ENCODE measurements at regions not wholly inside any gene's neighbourhood (a gene's known extent, or its start where the extent isn't known, plus 50 kb on each side); places are given as distances from the start of the nearest gene placed in this dataset.
"Not testable (repeated sequence)": the region's sequence is repeated elsewhere in the genome, so short reads cannot be mapped to it uniquely, and the experiment has no call there.

DNA sequence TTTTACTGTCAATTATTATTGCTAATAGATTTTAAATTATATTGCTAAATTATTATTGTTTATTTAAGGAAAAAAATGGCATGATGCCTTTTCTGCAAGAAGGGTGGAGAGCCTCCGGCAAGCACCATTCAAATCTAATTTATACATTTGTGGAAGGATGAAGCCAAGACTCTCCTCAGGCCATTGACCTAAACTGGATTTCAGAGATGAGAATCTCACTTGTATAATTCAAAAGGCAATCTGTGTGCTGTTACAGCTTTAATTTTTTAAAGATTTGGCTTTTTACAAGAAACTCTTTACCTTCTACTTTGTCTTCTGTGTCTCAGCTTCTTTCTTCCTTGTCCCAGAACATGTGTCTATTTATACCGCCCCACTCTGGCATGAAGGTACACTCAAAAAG lies 722.5 kb downstream of the ETS1 start:
- no peak for DNase-seq (ENCODE audit: low spot score)

DNA sequence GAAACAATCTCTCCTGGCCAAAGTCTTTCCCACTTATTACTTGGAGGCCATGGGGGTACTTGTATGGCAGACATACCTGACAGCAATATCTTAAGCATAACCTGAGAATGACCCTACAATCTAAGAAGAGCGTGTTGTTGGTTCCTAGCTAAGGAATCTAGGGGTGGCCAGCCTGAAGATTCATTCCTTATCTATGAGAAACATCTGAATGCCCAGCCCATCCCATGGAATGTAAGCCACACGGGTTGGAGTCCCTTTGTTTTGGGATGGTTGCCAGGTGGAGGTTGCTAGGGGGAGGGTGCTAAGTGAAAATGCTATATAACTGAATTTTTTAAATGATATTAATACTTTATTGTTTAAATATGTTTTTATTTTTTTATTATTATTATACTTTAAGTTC lies 725.0 kb downstream of the ETS1 start:
- DNase-seq (ENCODE audit: low spot score): no peak

DNA sequence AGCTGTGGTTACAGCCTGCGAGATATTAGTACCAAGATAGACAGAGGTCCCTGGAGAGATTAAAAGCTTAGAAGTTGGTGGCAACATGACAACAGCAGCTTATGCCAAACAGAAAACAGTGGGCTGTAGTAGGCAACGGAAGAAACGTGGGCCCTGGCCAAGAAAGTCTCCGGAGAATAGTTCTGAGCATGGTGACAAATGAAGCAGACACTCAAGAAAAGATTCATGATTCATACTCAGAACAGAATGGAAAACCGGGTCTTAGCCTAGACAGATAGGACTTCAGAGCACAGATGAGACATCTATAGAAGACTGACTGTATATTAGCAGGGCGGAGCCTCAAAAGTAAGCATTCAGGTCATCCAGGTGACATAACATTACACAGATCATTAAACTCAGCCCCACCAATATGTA lies 727.4 kb downstream of the ETS1 start:
- DNase-seq (ENCODE audit: low spot score): no peak

DNA sequence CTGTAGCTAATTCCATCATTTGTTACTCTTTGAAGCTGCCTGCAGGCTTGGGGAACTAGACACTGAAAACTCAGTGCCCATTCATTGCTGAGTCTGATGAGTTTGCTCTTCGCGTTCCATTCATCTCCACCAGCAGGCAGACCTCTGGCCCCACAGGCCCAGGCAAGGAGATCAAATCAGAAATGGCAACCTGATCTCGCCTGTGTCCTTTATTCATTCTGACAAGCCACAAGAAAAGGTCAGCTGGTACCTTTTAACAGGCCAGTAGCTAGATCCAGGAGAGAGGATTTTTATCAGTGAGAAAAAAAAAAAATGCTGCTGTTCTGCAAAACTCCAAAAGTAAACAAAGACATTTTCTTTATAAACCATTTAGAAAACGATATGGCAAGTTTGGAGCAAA lies 742.5 kb downstream of the ETS1 start:
- no peak for DNase-seq (ENCODE audit: low spot score)

DNA sequence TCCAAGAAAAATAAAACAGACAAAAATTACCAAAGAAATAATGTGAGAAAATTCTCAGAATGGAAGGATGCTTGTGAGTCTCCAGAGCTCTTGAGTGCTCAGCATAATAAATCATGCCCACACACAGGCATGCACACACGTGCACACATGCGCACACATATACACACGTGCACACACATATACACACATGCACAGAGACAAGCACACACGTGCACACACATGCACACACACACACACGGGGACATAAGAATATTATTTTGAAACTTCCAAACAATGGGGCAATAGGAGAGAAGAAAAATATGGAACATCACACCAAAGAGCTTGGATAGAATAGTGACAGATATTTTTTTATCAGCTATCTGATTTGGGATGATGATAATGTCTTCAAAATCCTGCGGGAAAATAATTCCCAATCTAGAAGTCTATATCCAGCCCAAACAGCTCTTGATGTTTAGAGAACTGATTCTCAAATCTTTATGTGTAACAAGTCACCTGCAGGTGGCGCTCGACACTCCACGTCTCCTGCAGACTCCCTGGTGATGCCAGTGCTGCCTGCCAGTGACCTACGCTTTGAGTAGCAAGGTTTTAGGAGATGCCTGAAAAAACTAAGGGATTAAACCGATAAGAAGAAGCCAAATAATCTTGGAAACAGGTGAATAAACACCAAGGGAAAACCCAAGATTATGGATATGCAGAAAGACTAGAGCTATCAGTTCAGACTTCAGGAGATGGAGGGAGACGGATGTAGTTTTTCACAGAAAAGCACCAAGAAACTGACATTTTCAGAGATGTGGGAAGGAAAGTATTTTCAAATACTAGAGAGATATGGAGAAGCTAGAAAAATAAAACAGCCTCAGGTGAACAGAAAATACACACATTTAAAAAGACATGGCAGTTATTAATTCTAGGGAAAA lies 743.6 kb downstream of the ETS1 start:
- peak; percentile 58 for DNase-seq (ENCODE audit: low spot score)

DNA sequence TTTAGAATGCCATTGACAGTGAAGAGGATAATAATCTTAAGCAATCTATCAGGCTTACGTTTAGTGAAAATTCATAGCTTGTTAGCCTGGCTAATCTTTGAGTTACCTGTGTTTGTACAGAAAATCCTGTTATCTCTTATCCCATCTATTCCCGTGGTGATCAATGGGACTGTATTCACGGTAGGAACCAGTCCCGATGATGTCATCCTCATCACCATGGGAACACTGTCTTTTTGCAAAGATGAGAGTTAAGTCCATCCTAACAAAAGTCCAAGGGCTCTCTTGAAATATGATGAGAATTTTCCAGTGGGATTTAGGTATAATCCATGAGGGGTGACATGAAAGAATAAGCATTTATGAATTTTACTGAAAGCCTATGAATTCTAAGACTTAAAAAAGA lies 762.2 kb downstream of the ETS1 start:
- DNase-seq (ENCODE audit: low spot score): no peak

DNA sequence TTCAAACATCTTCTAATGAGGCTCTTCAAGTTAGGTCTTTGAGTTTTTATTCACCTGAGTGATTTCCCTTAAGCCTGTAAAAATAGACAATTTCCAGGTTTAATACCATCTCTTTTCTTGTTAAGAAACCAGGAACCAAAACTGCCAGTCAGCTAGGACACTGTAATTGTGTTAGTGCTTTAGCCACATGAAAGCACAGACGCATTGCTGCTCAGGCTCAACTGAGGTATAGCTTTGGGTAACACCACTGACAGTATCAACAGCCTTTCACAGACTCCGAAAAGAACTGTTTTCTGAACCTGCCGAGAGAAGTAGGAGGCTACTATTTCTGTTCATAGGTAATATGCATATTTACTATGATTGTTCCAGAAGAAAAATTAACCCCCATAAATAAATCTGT lies 768.7 kb downstream of the ETS1 start:
- DNase-seq (ENCODE audit: low spot score): no peak

DNA sequence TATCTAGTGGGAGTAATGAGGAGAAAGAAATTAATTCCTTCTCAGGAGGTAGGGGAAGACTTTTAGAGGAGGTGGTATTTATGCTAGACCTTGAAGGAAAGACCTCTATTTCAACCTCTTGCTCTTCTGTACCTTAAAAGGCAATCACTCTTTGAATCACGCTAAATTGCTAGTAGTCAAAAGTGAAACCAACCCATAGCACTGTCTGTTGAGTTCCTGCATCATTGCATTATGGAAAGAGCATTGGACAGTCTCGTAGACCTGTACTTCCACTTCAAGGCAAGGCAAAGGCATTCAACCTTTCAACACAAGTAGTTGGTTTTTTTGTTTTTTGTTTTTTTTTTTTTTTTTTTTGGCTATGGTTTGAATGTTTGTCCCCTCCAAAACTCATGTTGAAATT lies 770.4 kb downstream of the ETS1 start:
- no peak for DNase-seq (ENCODE audit: low spot score)

DNA sequence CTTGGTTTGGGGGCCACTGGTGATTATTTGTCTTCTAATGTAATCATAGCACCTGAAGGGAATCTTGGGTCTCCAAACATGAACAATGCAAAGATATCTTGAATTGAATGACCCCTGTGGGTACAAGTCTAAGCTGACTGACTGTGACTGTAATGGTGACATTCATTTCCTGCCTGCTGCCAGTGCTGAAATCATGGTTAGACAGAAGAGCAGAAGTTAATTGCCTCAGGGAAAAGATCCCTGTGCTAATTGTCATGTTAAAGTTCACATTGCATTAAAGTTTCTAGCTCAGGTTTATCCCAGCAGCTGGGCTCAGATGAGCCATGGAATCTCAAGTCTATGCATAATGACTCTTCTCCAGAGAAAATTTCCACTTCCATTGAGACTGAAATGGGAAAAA lies 772.0 kb downstream of the ETS1 start:
- no peak for DNase-seq (ENCODE audit: low spot score)

DNA sequence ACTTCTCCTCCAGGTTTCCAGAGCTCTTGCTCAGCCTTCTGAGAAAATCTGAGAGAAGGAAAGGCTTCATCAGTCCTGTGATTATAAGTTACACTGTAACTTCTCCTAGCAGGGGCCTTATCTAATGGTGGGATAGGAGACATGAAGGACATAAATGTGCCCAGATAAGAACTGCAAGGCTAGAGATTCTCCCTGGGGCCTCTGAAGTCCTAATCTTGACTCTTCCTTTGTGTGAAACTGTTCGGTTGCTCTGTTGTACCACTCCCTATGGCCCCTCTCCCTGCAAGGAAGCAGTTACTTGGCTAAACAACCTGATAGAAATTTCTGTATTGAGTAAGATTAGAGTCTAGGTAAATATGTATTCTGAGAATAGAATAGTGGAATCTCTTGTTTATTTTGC lies 780.9 kb downstream of the ETS1 start:
- DNase-seq (ENCODE audit: low spot score): no peak

DNA sequence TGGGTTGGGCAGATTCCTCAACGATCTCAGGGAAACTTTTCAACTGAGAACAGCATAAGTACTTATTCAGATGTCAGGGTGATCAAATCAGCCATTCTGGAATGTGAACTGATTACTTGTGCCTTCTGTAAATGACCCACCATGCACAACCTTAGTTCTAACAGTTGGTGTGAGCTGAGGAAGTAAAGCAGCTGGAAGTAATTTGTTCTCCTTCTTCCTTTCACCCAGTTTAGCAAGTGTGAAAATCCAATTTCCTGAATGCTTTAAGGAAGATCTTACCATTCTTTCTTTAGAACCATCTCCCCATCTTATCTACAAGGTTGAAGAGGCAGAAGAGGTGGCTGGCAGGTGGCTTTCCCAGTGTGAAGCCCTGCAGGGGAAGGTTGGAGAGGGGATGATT lies 781.6 kb downstream of the ETS1 start:
- DNase-seq (ENCODE audit: low spot score): no peak

DNA sequence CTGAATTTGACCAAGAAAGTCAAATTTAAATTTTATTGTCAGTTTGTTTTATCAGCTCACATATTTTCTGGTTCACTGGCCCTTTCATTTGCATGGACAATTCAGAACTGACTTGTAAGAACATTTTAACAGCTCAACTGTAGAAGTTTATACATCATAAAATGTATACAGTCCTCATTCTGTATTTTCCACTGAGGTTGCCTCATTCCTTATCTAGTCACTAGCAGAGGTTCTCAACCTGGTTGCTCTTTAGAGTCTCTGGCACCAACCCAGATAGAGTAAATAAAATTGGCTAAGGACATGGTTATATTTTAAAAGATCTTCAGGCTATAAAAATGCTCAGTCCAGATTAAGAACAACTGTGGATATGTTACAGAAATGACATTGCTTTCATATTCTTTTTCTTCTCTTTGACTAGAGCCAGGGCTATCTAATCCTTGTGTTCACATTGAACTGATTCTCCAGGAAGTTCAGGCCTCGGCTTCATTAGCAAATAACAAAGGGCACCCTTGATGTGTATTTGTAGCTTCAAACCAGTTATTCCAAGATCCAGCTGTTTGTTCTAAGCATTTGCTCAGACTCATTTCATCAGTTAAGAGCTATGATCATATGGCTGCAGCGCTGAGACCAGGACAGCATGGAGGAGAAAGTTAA lies 782.5 kb downstream of the ETS1 start:
- no peak for DNase-seq (ENCODE audit: low spot score)

DNA sequence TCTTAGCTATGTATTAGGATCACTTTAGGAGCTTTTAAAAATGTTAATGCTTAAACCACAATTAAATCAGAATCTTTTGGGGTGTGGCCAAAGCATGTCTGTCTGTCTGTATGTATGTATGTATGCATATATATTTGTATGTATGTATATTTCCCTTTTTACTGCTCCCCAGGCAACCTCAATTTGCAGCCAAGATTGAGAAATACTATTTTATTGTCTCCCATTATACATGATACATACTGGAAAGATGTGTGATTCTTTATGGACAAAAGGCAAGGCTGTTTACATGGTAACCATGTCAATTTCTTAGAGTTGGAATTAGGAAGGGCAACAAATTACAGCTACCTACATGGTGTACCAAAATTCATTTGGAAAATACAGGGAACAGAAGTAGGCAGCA lies 783.6 kb downstream of the ETS1 start:
- no peak for DNase-seq (ENCODE audit: low spot score)

DNA sequence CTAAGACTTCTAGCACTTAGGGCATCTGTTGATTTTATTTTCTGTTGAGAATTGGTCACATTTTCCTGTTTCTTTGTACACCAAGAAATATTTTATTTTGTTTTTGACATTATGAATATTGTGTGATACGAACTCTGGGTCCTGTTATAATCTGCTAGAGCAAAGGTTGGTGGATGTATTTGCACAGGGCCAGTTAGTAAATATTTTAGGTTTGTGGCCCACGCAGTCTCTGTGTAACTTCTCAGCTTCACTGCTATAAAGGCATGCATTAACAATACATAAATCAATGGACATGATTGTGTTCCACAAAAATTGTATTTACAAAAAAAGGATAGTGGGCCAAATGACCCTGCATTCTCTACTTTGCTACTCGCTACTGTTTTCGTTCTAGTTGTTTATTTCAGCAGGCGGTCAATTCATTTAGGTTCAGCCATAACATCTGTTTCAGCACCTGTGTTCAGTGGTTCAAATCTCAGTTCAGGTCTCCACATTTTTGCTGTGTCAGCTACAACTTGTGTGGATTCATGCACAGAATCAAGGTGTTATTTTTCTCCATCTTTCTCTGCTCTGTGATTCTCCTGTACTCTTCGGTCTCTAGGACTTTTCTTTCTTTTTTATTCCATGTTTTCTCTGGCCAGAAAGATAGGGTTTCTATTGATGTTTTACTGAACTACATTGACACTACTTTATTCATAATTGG lies 786.2 kb downstream of the ETS1 start:
- no peak for DNase-seq (ENCODE audit: low spot score)

DNA sequence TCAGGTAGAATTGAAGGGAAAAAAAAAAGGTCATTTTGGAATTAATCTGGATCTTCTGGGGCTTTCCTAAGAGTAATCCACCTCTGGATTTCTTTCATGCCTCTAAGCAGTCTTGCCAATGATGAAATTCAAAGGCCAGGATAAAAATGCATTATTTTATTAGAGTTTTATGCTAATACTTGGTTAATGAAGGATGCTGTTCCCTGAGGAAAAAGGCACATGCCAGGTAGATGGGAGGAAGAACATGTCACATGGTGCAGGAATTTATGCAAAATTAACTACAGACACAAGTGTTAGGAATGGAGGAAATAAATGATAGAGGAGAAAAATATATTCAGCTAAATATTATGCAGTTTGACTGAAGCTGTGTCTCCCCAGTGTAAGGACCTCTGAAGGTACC lies 792.0 kb downstream of the ETS1 start:
- no peak for DNase-seq (ENCODE audit: low spot score)

DNA sequence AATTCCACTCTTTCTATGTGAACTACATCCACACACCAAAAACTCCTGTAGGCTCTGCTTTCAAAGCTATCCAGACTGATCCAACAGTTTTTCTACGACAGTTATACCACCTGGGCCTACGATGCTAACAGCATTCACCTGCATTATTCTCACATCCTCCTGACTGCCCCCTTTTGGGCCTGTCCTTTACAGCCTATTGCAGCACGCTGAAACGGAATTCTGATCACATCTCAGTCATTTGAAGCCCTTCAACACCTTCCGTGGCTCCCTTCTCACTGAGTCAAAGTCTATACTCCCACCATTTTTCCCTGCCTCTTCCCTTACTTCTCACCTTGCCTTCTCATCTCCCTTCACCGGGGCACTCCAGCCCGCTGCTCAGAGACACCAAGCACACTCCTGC lies 791.3 kb upstream of the KIRREL3 start:
- no peak for DNase-seq (ENCODE audit: low spot score)

DNA sequence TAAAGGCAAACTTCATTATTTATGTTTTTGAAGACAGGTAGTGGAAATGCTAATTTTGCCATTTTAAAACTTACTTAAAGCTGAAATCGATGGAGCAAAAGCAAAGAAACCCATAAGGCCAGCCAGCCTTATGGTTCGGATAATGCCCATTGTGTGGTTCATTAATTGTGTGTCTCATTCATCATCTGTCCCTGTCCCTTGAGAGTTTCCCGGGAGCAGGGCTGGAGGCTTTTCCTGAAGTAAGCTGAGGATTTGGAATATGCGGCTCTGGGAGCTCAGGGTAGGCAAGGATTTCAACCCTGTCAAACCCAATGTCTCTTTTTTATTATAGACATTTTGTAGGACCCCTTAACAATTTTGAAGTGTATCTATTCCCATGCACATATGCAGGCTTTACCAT lies 790.0 kb upstream of the KIRREL3 start:
- no peak for DNase-seq (ENCODE audit: low spot score)

DNA sequence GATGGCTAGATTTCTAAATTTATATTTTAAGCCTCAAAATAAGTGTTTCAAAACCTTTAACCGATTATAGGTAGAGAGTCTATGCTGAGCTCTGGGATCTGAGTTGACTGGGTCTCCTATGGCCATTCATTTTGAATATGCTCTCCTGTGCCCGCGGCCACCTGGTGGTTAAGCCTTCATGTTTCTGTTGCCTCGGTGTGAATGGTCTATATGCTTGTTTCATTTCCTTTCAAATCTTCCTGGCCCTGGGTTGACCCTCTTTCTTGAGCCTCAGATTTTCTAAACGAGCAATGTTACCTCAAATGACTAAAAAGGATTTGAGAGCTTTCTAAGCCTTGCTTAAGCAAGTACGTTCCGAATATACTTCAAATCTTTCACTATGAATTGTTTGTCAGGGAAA lies 789.4 kb upstream of the KIRREL3 start:
- no peak for DNase-seq (ENCODE audit: low spot score)

DNA sequence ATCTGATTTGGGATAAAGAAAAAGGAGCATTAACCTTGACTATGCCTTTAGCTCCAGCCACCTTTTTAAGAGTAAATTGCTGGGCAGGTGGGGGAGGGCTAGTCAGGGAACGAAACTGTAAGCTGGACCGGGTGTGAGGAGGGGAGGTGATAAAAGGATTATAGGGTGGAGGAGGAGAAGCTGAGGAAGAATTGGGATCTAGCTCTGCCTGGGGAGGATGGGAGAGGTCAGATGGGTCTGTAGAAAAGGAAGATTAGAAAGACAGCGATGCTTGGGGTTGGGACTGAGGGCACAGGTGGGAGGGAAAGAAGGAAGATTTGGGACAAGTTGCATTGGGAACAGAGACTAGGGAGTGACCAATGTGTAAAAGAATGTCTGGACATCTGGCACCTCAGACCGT lies 772.4 kb upstream of the KIRREL3 start:
- DNase-seq (ENCODE audit: low spot score): not testable (repeated sequence)

DNA sequence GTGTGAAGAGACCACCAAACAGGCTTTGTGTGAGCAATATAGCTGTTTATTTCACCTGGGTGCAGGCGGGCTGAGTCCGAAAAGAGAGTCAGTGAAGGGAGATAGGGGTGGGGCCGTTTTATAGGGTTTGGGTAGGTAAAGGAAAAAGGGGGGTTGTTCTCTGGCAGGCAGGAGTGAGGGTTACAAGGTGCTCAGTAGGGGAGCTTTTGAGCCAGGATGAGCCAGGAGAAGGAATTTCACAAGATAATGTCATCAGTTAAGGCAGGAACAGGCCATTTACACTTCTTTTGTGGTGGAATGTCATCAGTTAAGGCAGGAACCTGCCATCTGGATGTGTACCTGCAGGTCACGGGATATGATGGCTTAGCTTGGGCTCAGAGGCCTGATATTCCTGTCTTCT lies 768.4 kb upstream of the KIRREL3 start:
- DNase-seq (ENCODE audit: low spot score): not testable (repeated sequence)

DNA sequence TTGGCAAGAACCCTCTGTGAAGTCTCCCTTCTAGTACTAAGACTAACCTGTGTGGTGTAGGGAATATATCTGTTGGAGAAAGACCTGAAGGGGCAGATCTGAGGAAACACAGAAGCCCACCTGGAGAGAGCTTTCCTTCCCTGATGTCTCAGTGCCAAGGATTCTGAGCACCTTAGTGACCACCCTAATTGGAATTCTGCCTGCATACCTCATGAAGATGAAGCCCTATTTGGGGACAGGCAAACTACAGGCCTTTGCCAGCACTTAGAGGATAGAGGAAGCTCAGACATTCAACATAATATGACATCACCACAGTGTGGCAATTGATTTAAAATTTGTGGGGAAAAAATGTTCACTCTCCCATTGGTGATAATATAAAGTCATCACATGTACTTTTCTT lies 766.2 kb upstream of the KIRREL3 start:
- DNase-seq (ENCODE audit: low spot score): no peak

DNA sequence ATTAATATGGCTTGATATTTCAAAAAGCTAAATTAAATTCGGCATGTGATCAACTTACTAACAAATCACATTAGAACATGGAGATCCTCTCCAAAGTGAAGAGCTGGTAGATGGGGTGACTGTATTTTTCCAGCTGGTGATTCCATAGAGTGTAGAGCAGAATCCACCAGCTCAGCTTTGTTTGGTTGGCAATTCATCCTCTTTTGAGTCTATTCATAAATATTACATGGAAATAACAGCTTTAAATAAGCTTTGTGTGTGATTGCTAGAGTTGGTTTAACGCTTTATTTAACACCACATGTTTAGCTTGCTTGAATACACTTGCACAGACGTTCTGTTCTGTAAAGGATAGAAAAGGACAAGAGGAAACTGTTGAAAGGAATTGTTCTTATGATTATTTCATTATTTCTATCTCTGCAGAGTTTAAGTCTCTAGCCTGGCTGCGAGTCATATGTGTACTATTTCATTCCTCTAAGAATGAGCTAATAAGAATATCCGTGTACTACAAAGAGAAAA lies 738.3 kb upstream of the KIRREL3 start:
- no peak for DNase-seq (ENCODE audit: low spot score)

DNA sequence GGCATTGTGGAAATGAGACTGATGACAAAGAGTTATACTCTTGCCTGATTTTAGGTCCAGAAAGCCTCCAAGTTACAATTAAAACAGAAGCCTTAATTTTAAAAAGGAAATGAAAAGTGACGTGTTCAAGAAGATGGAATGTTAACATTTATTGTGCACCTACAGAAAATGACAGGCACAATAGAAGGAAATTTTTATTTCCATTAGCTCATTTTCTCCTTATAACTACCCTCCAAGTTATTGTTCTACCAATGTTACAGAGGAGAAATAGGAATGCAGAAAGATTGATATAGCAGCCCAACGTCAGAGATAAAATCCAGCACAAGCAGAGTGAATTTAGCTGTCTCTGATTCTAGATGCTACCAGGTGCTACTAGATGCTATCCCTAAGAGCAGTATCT lies 736.9 kb upstream of the KIRREL3 start:
- DNase-seq (ENCODE audit: low spot score): no peak
